Activated CD8-positive, alpha-beta memory T cell treated with anti-CD3 and anti-CD28 coated beads for 36 hours (primary cell): ENCODE measurements at regions not wholly inside any gene's neighbourhood (a gene's known extent, or its start where the extent isn't known, plus 50 kb on each side); places are given as distances from the start of the nearest gene placed in this dataset.

Experiments
- CTCF ChIA-PET: fragments of 350-600 bp; sonication (Branson Sonifier 250); formaldehyde crosslinking; loops from one replicate; lab custom pipeline; 2021; ENCODE audit warnings: antibody characterized with exemption; lab: Charles Lee
- POLR2A ChIA-PET: fragments of 350-600 bp; sonication (Branson Sonifier 250); formaldehyde crosslinking; loops from one replicate; lab custom pipeline; 2021; ENCODE audit warnings: antibody characterized with exemption; lab: Charles Lee

GRCh38 chr1:198030682-198031081, 113.5 kb downstream of the LHX9 start:
- CTCF ChIA-PET: no interaction called here
- POLR2A ChIA-PET: no interaction called here

GRCh38 chr1:198031086-198031485, 113.9 kb downstream of the LHX9 start:
- CTCF ChIA-PET: no interaction called here

DNA sequence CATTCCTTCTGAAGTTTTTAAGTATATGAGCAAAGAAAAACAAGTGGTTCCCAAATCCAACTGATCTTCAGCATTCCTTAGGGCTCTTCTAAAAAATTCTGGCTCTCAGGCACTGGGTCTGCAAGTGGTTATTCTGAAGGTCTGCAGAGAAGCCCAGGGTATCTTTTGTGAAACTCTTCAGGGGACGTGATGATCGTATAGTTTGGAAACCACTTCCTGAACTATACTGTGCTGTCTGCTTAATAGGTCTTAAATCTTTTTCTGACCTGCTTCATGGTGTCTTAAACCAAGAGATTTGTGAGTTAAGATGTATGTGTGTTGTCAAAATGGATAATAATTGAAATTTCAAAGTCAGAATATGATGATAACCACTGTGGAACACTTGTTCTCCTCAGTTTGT, 115.5 kb downstream of the LHX9 start:
- POLR2A ChIA-PET: interaction anchor here (0.6 kb wide), 1 partner anchor 276 kb away, joined by 3 read pairs; no protein-coding TSS in a partner anchor
- CTCF ChIA-PET: no interaction called here

More at GRCh38 chr1:198031086-198031485, 113.9 kb downstream of the LHX9 start:
- POLR2A ChIA-PET: no interaction called here

DNA sequence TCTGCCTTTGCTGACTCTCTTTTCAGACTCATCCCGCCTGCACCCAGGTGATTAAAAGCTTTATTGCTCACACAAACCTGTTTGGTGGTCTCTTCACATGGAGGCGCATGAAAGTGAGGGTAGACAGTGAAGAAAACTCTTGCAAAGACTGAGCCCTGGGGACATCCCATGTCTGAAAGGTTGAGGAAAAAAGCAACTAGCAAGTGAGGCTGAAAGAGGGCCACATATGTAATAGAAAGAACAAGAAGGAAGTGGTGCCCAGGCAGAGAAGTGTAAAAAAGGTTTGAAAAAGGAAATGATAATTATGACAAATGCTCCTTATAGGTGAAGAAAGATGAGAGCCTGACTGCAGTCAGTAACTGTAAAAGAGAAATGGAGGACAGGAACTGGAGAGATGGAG, 115.9 kb upstream of the NEK7 start:
- POLR2A ChIA-PET: no interaction called here
- CTCF ChIA-PET: no interaction called here

GRCh38 chr1:198042168-198042567, 114.6 kb upstream of the NEK7 start:
- ChIA-PET POLR2A (no interaction called here), CTCF (no interaction called here)

GRCh38 chr1:198047913-198048312, 108.9 kb upstream of the NEK7 start:
- CTCF ChIA-PET: no interaction called here

DNA sequence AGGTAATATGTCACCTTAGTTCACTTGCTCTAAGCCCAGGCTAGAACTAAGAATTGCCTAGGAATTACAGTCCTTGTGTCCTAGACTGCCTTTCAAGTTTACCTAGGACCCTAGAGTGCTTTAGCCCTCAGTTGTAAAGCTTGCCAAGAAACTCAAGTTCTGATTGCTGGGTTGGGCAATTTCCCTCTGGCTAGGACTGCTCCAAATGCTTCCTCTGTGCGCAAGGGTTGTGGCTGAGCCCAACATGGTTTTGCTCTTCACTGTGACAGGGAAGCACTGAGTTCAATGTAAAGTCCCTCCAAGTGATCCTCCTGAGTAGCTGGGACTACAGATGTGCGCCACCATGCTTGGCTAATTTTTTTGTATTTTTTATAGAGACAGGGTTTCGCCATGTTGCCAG, 102.3 kb upstream of the NEK7 start:
- CTCF ChIA-PET: interaction anchor here (1.0 kb wide), 1 partner anchor 9 kb away, joined by 3 read pairs; no protein-coding TSS in a partner anchor
- POLR2A ChIA-PET: no interaction called here

More at GRCh38 chr1:198047913-198048312, 108.9 kb upstream of the NEK7 start:
- POLR2A ChIA-PET: no interaction called here

DNA sequence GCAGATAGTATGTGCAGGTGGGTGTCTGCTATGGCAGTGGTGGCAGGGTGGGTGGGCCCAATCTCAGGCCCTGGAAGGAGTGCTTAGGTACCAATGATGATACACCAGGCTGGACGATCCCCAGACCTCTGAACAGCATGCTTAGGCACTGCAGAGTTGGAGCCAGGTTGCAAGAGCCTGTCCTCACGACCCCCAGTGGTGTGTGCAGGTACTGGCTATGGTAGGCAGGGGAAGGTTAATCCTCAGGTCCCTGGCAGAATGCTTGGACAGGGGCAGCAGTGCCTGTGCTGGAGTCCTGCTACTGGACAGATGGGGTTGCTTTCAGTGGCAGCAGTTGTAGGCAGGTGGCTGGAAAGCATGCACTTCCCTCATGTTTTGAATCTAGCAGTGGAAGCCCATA, 100.5 kb upstream of the NEK7 start:
- POLR2A ChIA-PET: no interaction called here
- CTCF ChIA-PET: no interaction called here

GRCh38 chr1:198064181-198064580, 92.6 kb upstream of the NEK7 start:
- ChIA-PET POLR2A (no interaction called here), CTCF (interaction anchor here (1.1 kb wide), 1 partner anchor 10 kb away, joined by 3 read pairs; no protein-coding TSS in a partner anchor)

DNA sequence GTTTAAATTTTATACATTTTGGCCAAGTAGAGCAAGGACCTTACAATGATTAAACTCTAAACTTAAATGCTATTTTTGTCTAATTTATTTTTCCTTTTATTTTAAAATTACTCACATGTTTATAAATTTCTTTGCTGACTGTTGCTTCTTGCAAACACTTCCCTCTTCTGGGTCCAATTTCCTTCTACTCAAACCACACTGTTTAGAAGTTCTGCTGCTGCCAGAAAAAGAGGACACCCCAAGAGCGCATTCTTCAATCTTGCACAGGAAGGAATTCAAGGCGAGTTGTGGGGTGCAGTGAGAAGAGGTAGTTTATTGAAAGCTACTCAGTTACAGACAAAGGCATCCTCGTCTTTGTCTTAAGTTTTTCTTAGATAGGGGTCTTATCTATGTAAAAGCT, 88.5 kb upstream of the NEK7 start:
- POLR2A ChIA-PET: no interaction called here
- CTCF ChIA-PET: no interaction called here

GRCh38 chr1:198072177-198072576, 84.6 kb upstream of the NEK7 start:
- ChIA-PET POLR2A (no interaction called here), CTCF (interaction anchor here (0.5 kb wide), 1 partner anchor 672 kb away, joined by 3 read pairs; no protein-coding TSS in a partner anchor)

DNA sequence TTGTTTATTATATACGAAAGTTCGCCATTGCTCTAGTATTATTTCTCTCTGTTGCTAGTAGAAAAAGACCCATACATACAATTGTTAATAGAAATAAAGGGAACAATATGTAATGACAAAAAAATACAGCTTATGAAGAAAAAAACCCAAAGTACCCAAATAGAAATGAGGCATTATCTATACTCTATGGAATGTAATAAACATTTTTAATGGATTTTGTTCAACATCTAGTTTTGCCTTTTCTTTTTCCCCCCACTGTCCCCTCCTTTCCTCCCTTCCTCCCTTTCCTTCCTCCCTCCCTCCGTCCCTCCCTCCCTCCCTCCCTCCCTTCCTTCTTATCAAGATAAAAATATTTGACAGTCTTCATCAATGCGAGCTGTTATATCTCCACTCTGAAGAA, 81.5 kb upstream of the NEK7 start:
- ChIA-PET CTCF (no interaction called here), POLR2A (no interaction called here)

GRCh38 chr1:198079432-198079951, 77.3 kb upstream of the NEK7 start:
- ChIA-PET POLR2A (no interaction called here), CTCF (no interaction called here)

GRCh38 chr1:198082576-198082975, 74.2 kb upstream of the NEK7 start:
- CTCF ChIA-PET: no interaction called here

GRCh38 chr1:198083549-198083948, 73.2 kb upstream of the NEK7 start:
- CTCF ChIA-PET: no interaction called here
- POLR2A ChIA-PET: no interaction called here

More at GRCh38 chr1:198082576-198082975, 74.2 kb upstream of the NEK7 start:
- POLR2A ChIA-PET: no interaction called here

DNA sequence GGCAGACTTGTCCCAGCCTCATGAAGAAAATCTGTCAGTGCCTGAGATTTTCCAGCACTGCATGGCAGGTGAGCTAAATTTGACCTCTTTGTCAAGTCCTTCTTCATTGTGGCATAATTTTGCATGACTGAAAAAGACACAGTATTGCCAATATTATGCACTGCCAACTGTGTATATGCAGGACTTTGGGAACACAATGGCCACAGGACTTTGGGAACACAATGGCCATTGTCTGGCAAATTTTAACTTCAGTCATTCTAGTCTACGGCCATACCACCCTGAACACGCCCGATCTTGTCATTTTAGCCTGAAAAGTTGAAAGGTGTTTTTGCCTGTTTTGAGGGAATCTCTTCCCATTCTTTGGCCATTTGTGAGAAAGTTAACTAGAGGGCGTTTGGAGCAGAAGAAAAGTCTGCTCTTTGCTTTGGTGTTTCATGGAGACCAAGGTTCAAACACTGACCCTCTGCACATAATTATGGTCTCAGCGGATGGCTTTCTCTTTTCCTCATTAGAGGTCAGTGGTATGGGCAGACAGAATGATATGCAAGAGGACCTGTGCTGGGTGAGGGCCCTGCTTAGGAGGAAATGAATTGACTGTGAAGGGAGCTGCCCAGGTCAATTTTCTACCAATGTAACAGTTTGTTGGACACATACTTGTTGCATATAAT, 72.4 kb upstream of the NEK7 start:
- POLR2A ChIA-PET: no interaction called here
- CTCF ChIA-PET: no interaction called here

GRCh38 chr1:198086051-198086745, 70.6 kb upstream of the NEK7 start:
- POLR2A ChIA-PET: interaction anchor here (0.6 kb wide), 1 partner anchor 46 kb away, joined by 3 read pairs; no protein-coding TSS in a partner anchor

DNA sequence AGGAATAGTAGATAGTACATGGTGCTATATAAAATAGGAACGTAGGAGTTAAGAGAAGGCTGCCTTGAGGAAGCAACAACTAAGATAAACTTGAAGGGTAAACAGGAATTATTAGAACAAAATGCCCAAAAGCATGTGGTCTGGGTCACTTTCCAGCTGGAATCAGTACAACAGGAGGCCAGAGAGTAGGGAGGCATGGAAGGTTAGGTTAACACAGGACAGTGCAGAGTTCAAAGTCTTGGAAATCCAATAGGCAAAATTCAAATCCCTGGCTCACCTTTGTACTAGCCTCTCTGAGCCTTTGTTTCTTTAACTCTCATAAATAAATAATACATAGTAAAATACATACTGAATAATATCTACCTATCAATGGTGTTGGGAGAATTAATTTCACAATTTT, 69.0 kb upstream of the NEK7 start:
- ChIA-PET CTCF (no interaction called here), POLR2A (no interaction called here)

More at GRCh38 chr1:198086051-198086745, 70.6 kb upstream of the NEK7 start:
- CTCF ChIA-PET: interaction anchor here (0.7 kb wide), 1 partner anchor 13 kb away, joined by 3 read pairs; no protein-coding TSS in a partner anchor

- ChIA-PET CTCF (no interaction called here), POLR2A (no interaction called here)
Measured at GRCh38 chr1:198088360-198089071, 68.3 kb upstream of the NEK7 start.

- POLR2A ChIA-PET: no interaction called here
- CTCF ChIA-PET: no interaction called here
Measured at GRCh38 chr1:198096390-198096789, 60.4 kb upstream of the NEK7 start.
